ENCODE measurements at regions not wholly inside any gene's neighbourhood (a gene's known extent, or its start where the extent isn't known, plus 50 kb on each side); places are given as distances from the start of the nearest gene placed in this dataset.

GRCh38 chr17:74004056-74004455 lies 199.4 kb upstream of the RPL38 start (continued):
- TF ChIP-seq KHSRP (IDR thresholded peaks at IDR 0.05) (no peak), PHB2 (IDR thresholded peaks at IDR 0.05; ENCODE audit: low read depth) (no peak), ETV6 (IDR thresholded peaks at IDR 0.05; ENCODE audit: borderline replicate concordance in 1 of 2, low read depth in 2 of 2, low read length in 1 of 2) (no peak), ETV6 (CRISPR knock-in tag; IDR thresholded peaks at IDR 0.05; ENCODE audit: borderline replicate concordance) (no peak)

- no peak for TF ChIP-seq ZNF224 (CRISPR knock-in tag; IDR thresholded peaks at IDR 0.05)
- TF ChIP-seq ZNF75A (CRISPR knock-in tag; IDR thresholded peaks at IDR 0.05) = no peak
- no peak for TF ChIP-seq POLR2A (conservative IDR thresholded peaks at IDR 0.05)
- TF ChIP-seq SP2 (IDR thresholded peaks at IDR 0.05; ENCODE audit: extremely low read depth, low read depth, low read length, poor library complexity, severe bottlenecking) = no peak
- TF ChIP-seq TAF9B (IDR thresholded peaks at IDR 0.05; ENCODE audit: partially characterized antibody) = no peak
- TF ChIP-seq NCOR1 (IDR thresholded peaks at IDR 0.05) = no peak
- no peak for TF ChIP-seq SMAD1 (IDR thresholded peaks at IDR 0.05; ENCODE audit: low read depth, low read length, partially characterized antibody)
- no peak for TF ChIP-seq ETV5 (CRISPR knock-in tag; IDR thresholded peaks at IDR 0.05; ENCODE audit: low read depth)
- no peak for TF ChIP-seq ZNF436 (CRISPR knock-in tag; IDR thresholded peaks at IDR 0.05)
- no peak for TF ChIP-seq PPARD (CRISPR knock-in tag; IDR thresholded peaks at IDR 0.05)
- TF ChIP-seq KDM2B (CRISPR knock-in tag; IDR thresholded peaks at IDR 0.05) = no peak
- no peak for TF ChIP-seq BDP1 (IDR thresholded peaks at IDR 0.05; ENCODE audit: insufficient read depth, insufficient read length)
- TF ChIP-seq PML (IDR thresholded peaks at IDR 0.05; ENCODE audit: low read length) = no peak
- no peak for TF ChIP-seq ZKSCAN3 (CRISPR knock-in tag; IDR thresholded peaks at IDR 0.05)
- TF ChIP-seq THRAP3 (IDR thresholded peaks at IDR 0.05; ENCODE audit: borderline replicate concordance) = no peak
- no peak for TF ChIP-seq ZNF124 (CRISPR knock-in tag; IDR thresholded peaks at IDR 0.05)
- no peak for TF ChIP-seq KLF6 (CRISPR knock-in tag; IDR thresholded peaks at IDR 0.05; ENCODE audit: borderline replicate concordance)
- TF ChIP-seq U2AF2 (optimal IDR thresholded peaks at IDR 0.05; ENCODE audit: low read depth, low read length) = no peak
- ChIA-PET POLR2A (interaction anchor here (0.6 kb wide), 1 partner anchor 56 kb away, joined by 3 read pairs; no protein-coding TSS in a partner anchor), CTCF (ENCODE audit: low intra/inter-chr PET ratio) (no interaction called here)
- Histone ChIP-seq H4K20me1 (replicated peaks; ENCODE audit: control insufficient read depth, insufficient read depth, low read length) (peaks cover 7% of the 10 kb centered on the region; the same call in 1 of the 2 replicates), H2AFZ (ENCODE audit: low read depth, low read length) (no peak overlapping the region), H3K4me3 (no peak overlapping the region), H3K9me1 (ENCODE audit: control insufficient read depth, insufficient read depth, low read length) (peaks cover 3% of the 10 kb centered on the region), H3K79me2 (ENCODE audit: control insufficient read depth, insufficient read depth, low read length) (no peaks in the 10 kb centered on the region), H3K27me3 (ENCODE audit: control insufficient read depth in 2 of 2, insufficient read depth in 2 of 2, low read length in 2 of 2) (peaks cover 2 to 30% of the 10 kb centered on the region in 2 experiments; a peak in 3 of 5 replicates), H3K4me1 (replicated peaks in 1 of 2; ENCODE audit: control insufficient read depth in 2 of 2, insufficient read depth in 2 of 2, low read length in 2 of 2) (no peaks in the 10 kb centered on the region), H3K36me3 (ENCODE audit: control insufficient read depth, insufficient read depth, low read length) (no peaks in the 10 kb centered on the region), H3K27ac (ENCODE audit: extremely low read depth, low read depth, low read length) (no peak overlapping the region), H3K4me2 (ENCODE audit: insufficient read depth, low read length) (no peak overlapping the region), H3K9me3 (replicated peaks; ENCODE audit: control insufficient read depth, insufficient read depth, low read depth, low read length) (no peaks in the 10 kb centered on the region), H3K9ac (ENCODE audit: insufficient read depth in 1 of 2, low read depth in 2 of 2, low read length in 2 of 2) (no peak overlapping the region)
- intact Hi-C loops (cut with micrococcal nuclease) = no loop called here
- 0% methylated on average over 9 of the region's 9 CpGs for WGBS (ENCODE audit: insufficient coverage, low coverage, missing lambda C conversion rate)
- DNase-seq (ENCODE audit: extremely low read depth in 1 of 4, low spot score in 3 of 4) (no peak), FAIRE-seq (no peak), ATAC-seq (no peak)
- in situ Hi-C loops (cut with MboI) = no loop called here
- BruUV-seq (replicated peaks) = no TSS peak
These were observed 197.7 kb upstream of the RPL38 start for GRCh38 chr17:74005790-74006189.
